ENCODE measurements at regions not wholly inside any gene's neighbourhood (a gene's known extent, or its start where the extent isn't known, plus 50 kb on each side); places are given as distances from the start of the nearest gene placed in this dataset.

DNA sequence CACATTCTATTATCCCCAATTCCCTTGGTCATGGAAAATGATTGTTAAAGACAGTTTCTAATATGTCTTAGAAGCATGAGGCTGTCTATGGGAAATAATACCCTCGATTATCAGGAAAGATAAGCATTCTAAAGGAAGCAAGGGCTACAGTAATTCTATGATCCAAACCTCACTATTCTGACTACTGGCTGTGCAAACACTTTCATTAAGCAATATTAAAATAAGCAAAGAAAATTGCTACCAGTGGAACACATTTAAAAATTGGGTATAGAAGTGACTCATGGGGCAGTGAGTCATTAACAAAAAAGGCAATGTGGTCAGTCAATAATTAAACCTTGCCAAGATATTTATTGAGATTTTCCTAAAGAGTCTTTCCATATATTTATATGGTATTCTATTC lies 1415.2 kb upstream of the TENM4 start:
- peak; percentile 6 for DNase-seq (ENCODE audit: low read depth)

- DNase-seq (ENCODE audit: low read depth) = no peak
Measured at GRCh38 chr11:80855426-80855825, 1414.6 kb upstream of the TENM4 start.

- DNase-seq (ENCODE audit: low read depth) = no peak
Measured at GRCh38 chr11:80849253-80849652, 1408.4 kb upstream of the TENM4 start.

GRCh38 chr11:80846979-80847378 lies 1406.1 kb upstream of the TENM4 start:
- DNase-seq (ENCODE audit: low read depth) = no peak

DNA sequence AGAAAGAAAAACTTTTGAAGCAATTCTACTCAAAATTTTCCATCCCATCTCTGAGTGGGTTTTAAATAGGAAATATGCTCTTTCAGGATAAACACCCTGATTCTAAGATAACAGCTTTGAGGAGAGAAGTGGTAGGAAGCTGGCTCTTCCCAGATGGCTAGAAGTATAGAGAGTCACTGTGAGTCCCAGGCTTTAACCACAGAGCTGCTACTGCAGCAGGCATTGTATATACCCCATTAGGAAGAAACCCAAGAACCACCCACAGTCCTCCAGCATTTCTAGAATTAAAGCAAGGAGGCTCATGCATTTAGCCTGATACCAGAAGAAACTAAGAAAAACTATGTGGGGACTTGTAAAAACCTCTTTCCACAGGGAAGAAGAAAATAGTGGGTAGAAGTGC lies 1405.6 kb upstream of the TENM4 start:
- DNase-seq (ENCODE audit: low read depth) = no peak

DNA sequence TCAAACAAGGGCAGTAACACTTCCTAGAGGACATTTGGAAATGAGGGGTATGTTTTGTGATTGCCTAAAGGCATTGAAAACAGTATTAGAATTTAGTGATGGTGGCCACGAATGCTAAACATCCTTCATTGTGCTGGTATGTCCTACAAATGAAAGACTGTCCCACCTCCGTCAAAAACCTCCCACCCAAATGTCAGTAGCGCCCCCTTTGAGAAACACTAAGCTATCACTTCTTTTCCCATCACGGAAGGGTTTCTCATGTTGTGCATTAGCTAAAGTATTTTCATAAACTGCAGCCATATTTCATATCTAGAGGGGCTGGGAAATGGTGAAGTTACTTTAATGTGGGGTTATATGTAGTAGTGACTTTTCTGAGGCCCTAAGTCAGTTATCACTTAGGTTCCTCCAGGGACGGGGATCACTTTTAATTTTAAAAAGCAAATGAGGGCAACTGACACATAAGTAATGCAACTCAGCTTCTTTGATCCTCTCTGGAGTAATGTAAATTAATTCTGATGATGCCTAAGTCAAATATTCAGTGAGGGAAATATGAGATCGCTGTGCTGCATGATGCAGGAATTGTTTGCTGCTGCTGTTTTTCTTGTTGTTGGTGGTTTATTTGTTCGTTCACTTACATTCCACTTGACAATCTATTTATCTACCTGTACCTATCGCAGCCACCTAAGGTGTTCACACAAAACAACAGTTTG lies 1403.4 kb upstream of the TENM4 start:
- no peak for DNase-seq (ENCODE audit: low read depth)

DNA sequence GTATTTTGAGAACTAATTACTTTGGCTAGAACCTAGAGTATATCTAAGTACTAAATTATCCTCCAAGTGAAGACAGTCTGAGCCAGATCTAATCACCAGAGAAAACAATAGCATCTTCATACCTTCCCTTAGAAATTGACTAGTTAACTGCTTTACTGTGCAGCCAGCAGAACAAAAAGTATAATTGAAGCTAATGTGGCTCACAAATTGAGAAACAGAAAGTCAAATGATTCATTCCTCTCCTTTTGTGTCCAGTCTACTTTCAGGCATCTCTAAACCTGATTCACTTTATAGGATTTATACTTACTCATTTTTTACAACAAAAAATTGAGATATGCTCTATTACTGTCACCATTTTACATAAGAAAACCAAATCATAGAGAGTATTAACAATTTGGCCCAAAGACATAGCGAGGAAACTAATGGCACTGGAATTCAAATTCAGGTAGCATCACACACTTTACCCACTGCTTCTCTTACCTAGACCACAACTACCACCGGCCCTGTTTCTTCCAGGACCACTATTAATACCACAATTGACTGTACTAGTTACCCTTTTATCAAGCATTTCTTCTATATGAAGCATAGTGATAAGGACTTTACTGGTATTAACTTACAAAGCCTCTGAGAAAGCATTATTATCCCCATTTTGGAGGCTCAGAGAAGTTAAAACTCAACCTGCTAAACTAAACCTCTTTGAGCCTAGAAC lies 1402.6 kb upstream of the TENM4 start:
- DNase-seq (ENCODE audit: low read depth) = no peak

- DNase-seq (ENCODE audit: low read depth) = no peak
Measured at GRCh38 chr11:80842246-80842645, 1401.4 kb upstream of the TENM4 start.

- DNase-seq (ENCODE audit: low read depth) = no peak
Measured at GRCh38 chr11:80841675-80842074, 1400.8 kb upstream of the TENM4 start.

- DNase-seq (ENCODE audit: low read depth) = no peak
Measured at GRCh38 chr11:80838153-80838552, 1397.3 kb upstream of the TENM4 start.

DNA sequence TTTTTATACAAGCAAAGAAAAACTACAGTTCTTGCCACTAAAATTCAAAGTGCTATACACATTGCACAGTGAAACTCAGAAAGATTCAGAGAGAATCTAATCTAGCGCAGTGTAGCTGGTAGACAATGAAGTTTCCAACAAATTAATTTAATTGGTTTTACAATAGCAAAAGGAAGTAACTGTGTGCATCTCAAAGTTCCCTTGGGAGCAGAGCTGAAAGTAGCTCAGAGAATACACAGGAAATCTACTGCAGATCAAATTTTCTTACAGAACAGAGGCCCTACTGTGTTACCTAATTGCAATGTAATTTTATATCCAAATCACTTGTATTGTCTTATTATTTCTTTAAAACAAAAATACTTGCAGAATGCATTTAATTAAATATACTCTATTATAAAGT lies 1396.2 kb upstream of the TENM4 start:
- no peak for DNase-seq (ENCODE audit: low read depth)

DNA sequence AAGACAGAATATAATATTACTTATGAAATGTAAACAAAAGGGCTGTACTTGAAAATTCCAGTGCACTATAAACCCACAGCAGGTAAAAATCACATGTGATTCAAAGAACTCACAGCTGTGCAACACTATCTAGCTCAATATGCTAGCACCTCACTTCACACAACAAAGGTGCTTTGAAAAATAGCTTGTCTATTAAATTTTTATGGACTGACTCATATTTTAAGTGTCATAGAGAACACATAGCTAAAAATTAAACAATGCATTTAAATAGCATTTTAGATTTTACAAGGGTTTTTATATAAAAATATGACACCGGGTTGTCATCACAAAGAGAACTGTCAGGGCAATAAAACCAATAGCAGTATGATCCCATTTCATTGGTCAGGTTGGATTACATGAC lies 1390.5 kb upstream of the TENM4 start:
- no peak for DNase-seq (ENCODE audit: low read depth)

DNA sequence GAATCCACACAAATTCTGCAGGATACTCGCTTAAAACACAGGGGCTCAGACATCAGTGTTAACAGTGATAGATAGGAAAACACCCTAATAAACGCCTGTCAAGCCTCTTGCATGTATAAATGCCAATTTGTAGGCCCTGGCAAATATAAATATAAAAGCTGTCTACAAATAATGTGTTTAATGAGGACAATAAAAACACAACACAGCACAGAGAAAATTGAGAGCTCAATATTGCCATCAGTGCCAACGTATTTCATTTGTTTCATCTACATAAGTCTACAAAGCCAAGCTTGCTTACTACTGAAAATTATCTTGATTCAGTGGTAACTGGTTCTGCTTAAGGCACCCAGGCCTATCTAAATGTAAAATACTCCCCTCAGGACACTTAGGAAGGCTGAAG lies 1387.0 kb upstream of the TENM4 start:
- DNase-seq (ENCODE audit: low read depth) = no peak

DNA sequence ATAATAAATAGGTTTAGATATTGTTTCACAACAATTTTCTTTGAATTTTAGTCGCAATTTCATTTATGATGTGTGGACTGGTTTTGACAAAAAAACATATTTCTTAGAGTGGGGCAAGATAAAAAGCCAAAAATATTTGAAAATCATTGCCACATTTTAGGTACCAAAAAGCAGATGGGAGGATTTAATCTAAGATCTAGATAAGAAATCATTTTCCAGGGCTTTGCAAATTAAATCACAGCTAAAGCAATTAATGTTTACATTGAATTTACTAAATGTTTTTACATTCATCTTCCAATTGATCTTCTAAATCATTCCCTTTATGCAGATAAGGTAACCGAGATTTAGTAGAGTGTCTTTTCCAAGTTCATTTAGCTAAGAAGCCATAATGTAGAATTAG lies 1386.0 kb upstream of the TENM4 start:
- DNase-seq (ENCODE audit: low read depth) = no peak

DNA sequence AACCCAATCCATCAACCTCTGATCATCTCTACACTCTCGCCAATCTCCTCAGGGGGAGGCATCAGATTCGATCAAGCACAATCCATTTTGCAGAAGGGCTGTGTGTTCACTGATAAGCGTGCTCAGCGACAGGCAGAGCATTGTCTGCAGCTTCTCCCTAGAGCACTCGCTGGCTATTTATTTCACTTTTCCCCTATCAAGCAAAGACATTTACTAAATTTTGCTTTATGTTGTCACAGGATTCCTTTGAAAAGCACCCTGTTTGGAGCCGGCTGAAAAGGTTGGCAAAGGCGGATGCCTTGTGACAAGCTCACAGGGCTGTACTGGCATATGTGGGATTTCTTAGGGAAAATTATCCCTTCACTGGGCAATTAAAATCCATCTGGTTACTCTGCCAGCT lies 1381.5 kb upstream of the TENM4 start:
- no peak for DNase-seq (ENCODE audit: low read depth)

GRCh38 chr11:80819271-80819670 lies 1378.4 kb upstream of the TENM4 start:
- no peak for DNase-seq (ENCODE audit: low read depth)

DNA sequence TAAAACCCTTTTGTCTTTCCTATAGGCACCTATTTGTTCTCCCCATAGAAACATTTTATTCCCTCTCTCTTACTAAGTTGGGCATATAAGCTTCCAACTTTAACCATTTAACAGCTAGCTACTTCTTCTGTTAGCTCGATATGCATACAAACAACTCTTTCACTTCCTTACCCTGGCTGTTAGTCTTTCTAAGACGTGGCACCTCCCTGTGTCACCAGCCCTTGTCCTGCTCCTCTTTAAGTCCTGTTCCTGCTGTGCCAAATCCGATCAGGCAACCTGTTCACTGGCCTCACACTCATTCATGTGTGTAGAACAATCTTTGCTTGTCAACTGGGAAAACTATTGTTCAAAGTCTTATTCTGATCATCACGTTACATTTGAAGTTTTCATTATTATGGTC lies 1376.1 kb upstream of the TENM4 start:
- no peak for DNase-seq (ENCODE audit: low read depth)

DNA sequence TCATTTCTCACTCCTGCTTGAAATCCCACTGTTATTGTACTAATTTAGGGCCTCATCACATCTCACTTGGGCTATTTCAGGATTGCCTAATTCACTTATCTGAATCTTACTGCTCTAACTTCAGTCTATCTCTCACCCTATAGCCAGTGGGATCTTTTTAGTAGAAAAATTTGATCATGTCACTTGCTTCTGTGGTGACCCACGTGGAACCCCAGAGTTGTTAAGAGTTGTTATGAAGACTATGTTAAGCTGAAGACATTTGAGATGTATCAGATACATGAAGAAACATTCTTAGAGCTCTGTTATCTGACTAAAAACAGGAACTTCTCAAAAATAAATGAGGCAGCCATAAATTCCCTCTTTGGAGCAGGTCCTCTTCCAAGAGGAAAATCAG lies 1375.6 kb upstream of the TENM4 start:
- no peak for DNase-seq (ENCODE audit: low read depth)

- no peak for DNase-seq (ENCODE audit: low read depth)
Measured at GRCh38 chr11:80815752-80816453, 1375.1 kb upstream of the TENM4 start.

DNA sequence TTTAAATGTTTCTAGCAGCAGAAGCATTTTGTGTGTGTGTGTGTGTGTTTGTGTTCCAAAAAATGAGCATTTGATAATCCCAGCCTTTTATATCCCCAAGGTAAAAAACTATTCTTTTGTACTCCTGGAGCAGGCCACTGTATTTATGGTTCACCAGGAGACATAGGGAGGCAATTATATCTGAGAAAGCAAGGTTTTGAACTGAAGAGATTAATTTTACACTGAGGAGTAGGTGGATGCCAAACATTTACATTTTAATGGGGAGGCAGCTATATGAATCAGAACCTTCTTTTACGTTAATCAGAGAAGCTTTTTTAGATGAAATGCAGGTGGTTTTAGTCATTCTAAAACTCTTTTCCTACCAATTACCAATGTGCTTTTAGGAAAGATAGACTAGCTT lies 1374.0 kb upstream of the TENM4 start:
- DNase-seq (ENCODE audit: low read depth) = no peak

GRCh38 chr11:80810695-80811094 lies 1369.9 kb upstream of the TENM4 start:
- no peak for DNase-seq (ENCODE audit: low read depth)

DNA sequence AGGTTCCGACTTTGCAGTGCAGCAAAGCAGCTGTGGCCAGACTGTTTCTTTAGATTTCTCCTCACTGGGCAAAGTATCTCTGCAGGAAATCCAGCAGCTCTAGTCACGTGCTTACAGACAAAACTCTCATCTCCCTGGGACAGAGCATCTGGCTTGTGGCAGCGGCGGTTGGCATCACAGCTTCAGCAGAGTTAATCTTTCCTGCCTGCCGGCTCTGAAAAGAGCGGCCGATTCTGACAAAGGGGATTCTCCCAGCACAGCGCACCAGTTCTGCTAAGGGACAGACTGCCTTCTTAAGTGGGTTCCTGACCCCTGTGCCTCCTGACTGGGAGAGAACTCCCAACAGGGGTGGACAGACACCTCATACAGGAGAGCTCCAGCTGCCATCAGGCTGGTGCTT lies 1357.3 kb upstream of the TENM4 start:
- DNase-seq (ENCODE audit: low read depth) = no peak

GRCh38 chr11:80783561-80783960 lies 1342.7 kb upstream of the TENM4 start:
- DNase-seq (ENCODE audit: low read depth) = no peak

Data from RPMI7951 (cell line).